ENCODE measurements at regions not wholly inside any gene's neighbourhood (a gene's known extent, or its start where the extent isn't known, plus 50 kb on each side); places are given as distances from the start of the nearest gene placed in this dataset.

DNA sequence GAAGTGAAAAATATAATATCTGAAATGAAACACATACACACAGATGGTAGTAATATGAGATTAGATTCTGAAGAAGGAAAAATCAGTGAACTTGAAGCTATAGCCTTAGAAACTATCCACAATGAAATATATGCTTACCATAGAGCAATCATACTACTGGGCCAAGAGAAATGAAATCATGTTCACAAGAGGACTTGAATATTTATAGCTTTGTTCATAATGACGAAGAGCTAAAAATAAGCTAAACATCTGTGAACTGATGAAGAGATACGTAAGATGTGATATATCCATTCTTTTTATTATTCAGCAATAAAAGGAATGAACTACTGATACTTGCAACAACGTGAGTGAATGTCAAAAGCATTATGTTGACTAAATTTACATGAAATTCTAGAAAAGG lies 92.6 kb upstream of the ALDH1B1 start:
- POLR2A ChIA-PET (ENCODE audit: unreplicated experiment): no interaction called here

DNA sequence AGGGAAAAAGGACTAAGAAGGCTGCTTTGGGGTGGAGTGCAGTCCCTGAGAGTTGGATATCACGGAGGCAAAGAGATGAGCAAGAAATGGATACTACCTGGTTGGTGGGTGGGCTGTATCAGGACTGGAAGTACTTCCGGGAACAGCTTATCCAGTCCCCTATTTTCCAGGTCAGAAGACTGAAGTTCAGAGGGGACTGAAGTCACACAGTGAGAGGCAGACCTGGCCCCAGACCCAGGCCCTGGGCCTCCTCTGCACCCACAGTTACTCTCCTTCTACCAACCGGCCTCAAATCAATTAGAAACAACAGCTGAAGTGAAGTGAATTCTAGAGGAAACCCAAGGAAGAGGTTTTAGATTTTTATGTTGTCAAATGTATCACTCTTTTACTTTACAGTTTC lies 93.6 kb upstream of the ALDH1B1 start:
- H4K20me1 ChIP-seq (ENCODE audit: insufficient read depth): no peaks in the 10 kb centered on the region
- intact Hi-C loops (cut with micrococcal nuclease; ENCODE audit: unreplicated experiment): no loop called here
- no peaks in the 10 kb centered on the region for H3K36me3 ChIP-seq (ENCODE audit: low read depth)
- H3K4me3 ChIP-seq: no peak overlapping the region
- no TSS peak for BruUV-seq (replicated peaks)
- no peak overlapping the region for H3K27ac ChIP-seq
- no peaks in the 10 kb centered on the region for H3K79me2 ChIP-seq (ENCODE audit: low read depth)
- no peaks in the 10 kb centered on the region for H3K9me2 ChIP-seq (ENCODE audit: insufficient read depth)
- no peaks in the 10 kb centered on the region for H3K9me3 ChIP-seq (ENCODE audit: insufficient read depth, low read depth)
- H3K4me2 ChIP-seq: no peak overlapping the region
- H3K4me1 ChIP-seq (replicated peaks; ENCODE audit: insufficient read depth): no peaks in the 10 kb centered on the region
- no peak for TF ChIP-seq EZH2 (IDR thresholded peaks at IDR 0.05; ENCODE audit: low read depth)
- ChIA-PET POLR2A (ENCODE audit: unreplicated experiment) (no interaction called here), CTCF (interaction anchor here (0.6 kb wide), 1 partner anchor 261 kb away, joined by 3 read pairs; no protein-coding TSS in a partner anchor)
- DNase-seq: no peak
- H3F3A ChIP-seq (ENCODE audit: insufficient read depth, low read depth): no peaks in the 10 kb centered on the region
- H2AFZ ChIP-seq: no peak overlapping the region
- no peaks in the 10 kb centered on the region for H3K27me3 ChIP-seq (ENCODE audit: insufficient read depth, low read depth)

More for the DNA sequence above, 92.6 kb upstream of the ALDH1B1 start:
- no peaks in the 10 kb centered on the region for H4K20me1 ChIP-seq (ENCODE audit: insufficient read depth)
- no TSS peak for BruUV-seq (replicated peaks)
- H3K27me3 ChIP-seq (ENCODE audit: insufficient read depth, low read depth): no peaks in the 10 kb centered on the region
- TF ChIP-seq, protein P1, sequence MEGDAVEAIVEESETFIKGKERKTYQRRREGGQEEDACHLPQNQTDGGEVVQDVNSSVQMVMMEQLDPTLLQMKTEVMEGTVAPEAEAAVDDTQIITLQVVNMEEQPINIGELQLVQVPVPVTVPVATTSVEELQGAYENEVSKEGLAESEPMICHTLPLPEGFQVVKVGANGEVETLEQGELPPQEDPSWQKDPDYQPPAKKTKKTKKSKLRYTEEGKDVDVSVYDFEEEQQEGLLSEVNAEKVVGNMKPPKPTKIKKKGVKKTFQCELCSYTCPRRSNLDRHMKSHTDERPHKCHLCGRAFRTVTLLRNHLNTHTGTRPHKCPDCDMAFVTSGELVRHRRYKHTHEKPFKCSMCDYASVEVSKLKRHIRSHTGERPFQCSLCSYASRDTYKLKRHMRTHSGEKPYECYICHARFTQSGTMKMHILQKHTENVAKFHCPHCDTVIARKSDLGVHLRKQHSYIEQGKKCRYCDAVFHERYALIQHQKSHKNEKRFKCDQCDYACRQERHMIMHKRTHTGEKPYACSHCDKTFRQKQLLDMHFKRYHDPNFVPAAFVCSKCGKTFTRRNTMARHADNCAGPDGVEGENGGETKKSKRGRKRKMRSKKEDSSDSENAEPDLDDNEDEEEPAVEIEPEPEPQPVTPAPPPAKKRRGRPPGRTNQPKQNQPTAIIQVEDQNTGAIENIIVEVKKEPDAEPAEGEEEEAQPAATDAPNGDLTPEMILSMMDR (conservative IDR thresholded peaks at IDR 0.05): no peak
- no peak for TF ChIP-seq EZH2 (IDR thresholded peaks at IDR 0.05; ENCODE audit: low read depth)
- DNase-seq: no peak
- H3F3A ChIP-seq (ENCODE audit: insufficient read depth, low read depth): no peaks in the 10 kb centered on the region
- no peak overlapping the region for H3K27ac ChIP-seq
- H3K9me3 ChIP-seq (ENCODE audit: insufficient read depth, low read depth): no peaks in the 10 kb centered on the region
- CTCF ChIA-PET: no interaction called here
- no peak overlapping the region for H3K4me2 ChIP-seq
- H3K4me1 ChIP-seq (replicated peaks; ENCODE audit: insufficient read depth): no peaks in the 10 kb centered on the region
- no peaks in the 10 kb centered on the region for H3K36me3 ChIP-seq (ENCODE audit: low read depth)
- no peaks in the 10 kb centered on the region for H3K9me2 ChIP-seq (ENCODE audit: insufficient read depth)
- no peak overlapping the region for H2AFZ ChIP-seq
- no peak overlapping the region for H3K4me3 ChIP-seq
- H3K79me2 ChIP-seq (ENCODE audit: low read depth): no peaks in the 10 kb centered on the region
- intact Hi-C loops (cut with micrococcal nuclease; ENCODE audit: unreplicated experiment): no loop called here

DNA sequence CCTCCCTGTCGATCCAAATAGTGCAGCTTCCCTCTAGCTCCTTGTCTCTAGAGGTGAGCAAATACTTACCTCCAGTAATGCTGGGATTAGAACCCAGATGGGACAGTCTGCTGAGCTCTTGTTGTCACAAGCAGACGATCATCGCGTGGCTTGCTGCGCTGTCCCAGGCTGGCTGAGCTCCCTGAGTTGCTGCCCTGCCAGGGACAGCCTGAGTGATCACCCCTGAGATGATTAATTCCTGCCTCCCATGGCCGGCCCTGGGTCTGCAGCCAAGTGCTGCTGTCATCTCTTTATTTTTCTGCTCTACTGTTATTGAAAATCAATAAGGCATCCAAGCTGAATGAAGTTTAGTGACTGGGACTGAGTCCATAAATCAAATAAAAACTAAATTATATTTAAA lies 94.0 kb upstream of the ALDH1B1 start:
- no peak overlapping the region for H2AFZ ChIP-seq
- H3K27ac ChIP-seq: no peak overlapping the region
- H3K27me3 ChIP-seq (ENCODE audit: insufficient read depth, low read depth): no peaks in the 10 kb centered on the region
- CTCF ChIA-PET: no interaction called here
- H3K79me2 ChIP-seq (ENCODE audit: low read depth): no peaks in the 10 kb centered on the region
- H3F3A ChIP-seq (ENCODE audit: insufficient read depth, low read depth): no peaks in the 10 kb centered on the region
- intact Hi-C loops (cut with micrococcal nuclease; ENCODE audit: unreplicated experiment): no loop called here
- no peaks in the 10 kb centered on the region for H3K36me3 ChIP-seq (ENCODE audit: low read depth)
- no peak overlapping the region for H3K4me3 ChIP-seq
- H4K20me1 ChIP-seq (ENCODE audit: insufficient read depth): no peaks in the 10 kb centered on the region
- H3K4me1 ChIP-seq (replicated peaks; ENCODE audit: insufficient read depth): no peaks in the 10 kb centered on the region
- no peak overlapping the region for H3K4me2 ChIP-seq
- TF ChIP-seq, protein P1 (conservative IDR thresholded peaks at IDR 0.05): no peak
- no peak for TF ChIP-seq EZH2 (IDR thresholded peaks at IDR 0.05; ENCODE audit: low read depth)
- POLR2A ChIA-PET (ENCODE audit: unreplicated experiment): interaction anchor here (0.5 to 0.6 kb wide), 2 partner anchors 41 to 414 kb away, joined by 3 to 4 read pairs; no protein-coding TSS in a partner anchor
- no peaks in the 10 kb centered on the region for H3K9me3 ChIP-seq (ENCODE audit: insufficient read depth, low read depth)
- BruUV-seq (replicated peaks): no TSS peak
- no peaks in the 10 kb centered on the region for H3K9me2 ChIP-seq (ENCODE audit: insufficient read depth)
- DNase-seq: no peak

DNA sequence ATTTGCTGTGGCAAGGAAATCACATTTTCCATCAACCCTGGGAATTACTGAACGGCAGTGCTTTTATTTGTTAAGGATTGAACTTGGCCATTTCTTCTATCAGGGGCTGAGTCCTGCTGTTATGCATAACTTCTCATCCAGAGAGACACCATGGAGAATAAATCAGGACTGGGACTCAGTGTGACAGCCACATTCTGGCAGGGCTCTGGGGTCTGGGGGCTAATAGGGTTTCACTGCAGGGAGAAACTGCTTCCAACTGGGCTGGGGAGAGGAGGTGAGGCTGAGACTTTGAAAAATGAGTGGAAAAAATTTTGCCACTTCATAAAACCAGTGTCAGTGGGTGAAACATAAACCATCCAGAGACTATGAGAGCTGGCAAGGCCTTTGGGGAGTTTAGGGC lies 95.7 kb upstream of the ALDH1B1 start:
- TF ChIP-seq EZH2 (IDR thresholded peaks at IDR 0.05; ENCODE audit: low read depth): no peak
- TF ChIP-seq, protein P1 (conservative IDR thresholded peaks at IDR 0.05): no peak
- no peaks in the 10 kb centered on the region for H3K4me1 ChIP-seq (replicated peaks; ENCODE audit: insufficient read depth)
- BruUV-seq (replicated peaks): no TSS peak
- no peak overlapping the region for H3K4me2 ChIP-seq
- H3K4me3 ChIP-seq: no peak overlapping the region
- H3K27me3 ChIP-seq (ENCODE audit: insufficient read depth, low read depth): no peaks in the 10 kb centered on the region
- no peaks in the 10 kb centered on the region for H3F3A ChIP-seq (ENCODE audit: insufficient read depth, low read depth)
- POLR2A ChIA-PET (ENCODE audit: unreplicated experiment): no interaction called here
- no peak overlapping the region for H3K27ac ChIP-seq
- DNase-seq: no peak
- H3K9me2 ChIP-seq (ENCODE audit: insufficient read depth): no peaks in the 10 kb centered on the region
- no peak overlapping the region for H2AFZ ChIP-seq
- intact Hi-C loops (cut with micrococcal nuclease; ENCODE audit: unreplicated experiment): no loop called here
- no peaks in the 10 kb centered on the region for H3K9me3 ChIP-seq (ENCODE audit: insufficient read depth, low read depth)
- no peaks in the 10 kb centered on the region for H3K36me3 ChIP-seq (ENCODE audit: low read depth)
- H4K20me1 ChIP-seq (ENCODE audit: insufficient read depth): no peaks in the 10 kb centered on the region
- CTCF ChIA-PET: no interaction called here
- no peaks in the 10 kb centered on the region for H3K79me2 ChIP-seq (ENCODE audit: low read depth)
